ENCODE measurements at regions not wholly inside any gene's neighbourhood (a gene's known extent, or its start where the extent isn't known, plus 50 kb on each side); places are given as distances from the start of the nearest gene placed in this dataset.

DNA sequence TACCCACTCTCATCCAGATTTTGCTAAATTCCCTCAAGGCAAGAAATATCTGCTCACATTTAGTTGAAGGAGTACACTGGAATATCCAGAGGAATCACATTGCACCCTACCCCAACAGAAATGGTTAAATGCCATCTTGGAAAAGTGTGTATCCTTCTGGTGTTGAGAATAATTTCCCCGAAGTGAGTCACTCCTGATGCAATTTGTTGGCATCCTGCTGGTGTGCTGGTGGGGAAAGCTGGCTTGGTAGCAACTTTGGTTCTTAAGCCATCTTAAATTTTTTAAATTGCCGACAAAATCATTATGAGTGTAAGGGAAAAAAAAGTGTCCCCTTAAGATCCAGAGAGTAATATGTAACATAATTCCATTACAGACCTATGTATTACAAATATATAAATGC is 337.3 kb upstream of the DACH1 start (continued):
- TF ChIP-seq, protein P1, sequence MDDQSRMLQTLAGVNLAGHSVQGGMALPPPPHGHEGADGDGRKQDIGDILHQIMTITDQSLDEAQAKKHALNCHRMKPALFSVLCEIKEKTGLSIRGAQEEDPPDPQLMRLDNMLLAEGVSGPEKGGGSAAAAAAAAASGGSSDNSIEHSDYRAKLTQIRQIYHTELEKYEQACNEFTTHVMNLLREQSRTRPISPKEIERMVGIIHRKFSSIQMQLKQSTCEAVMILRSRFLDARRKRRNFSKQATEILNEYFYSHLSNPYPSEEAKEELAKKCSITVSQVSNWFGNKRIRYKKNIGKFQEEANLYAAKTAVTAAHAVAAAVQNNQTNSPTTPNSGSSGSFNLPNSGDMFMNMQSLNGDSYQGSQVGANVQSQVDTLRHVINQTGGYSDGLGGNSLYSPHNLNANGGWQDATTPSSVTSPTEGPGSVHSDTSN (IDR thresholded peaks at IDR 0.05; ENCODE audit: insufficient replicate concordance, low read depth, low read length) = no peak
- TF ChIP-seq STAT1 (conservative IDR thresholded peaks at IDR 0.05) (no peak), CHD4 (IDR thresholded peaks at IDR 0.05) (no peak), CHD1 (IDR thresholded peaks at IDR 0.05; ENCODE audit: low read depth, low read length) (no peak), ZZZ3 (IDR thresholded peaks at IDR 0.05; ENCODE audit: control insufficient read depth, insufficient read length, low read depth) (no peak), MEF2B (IDR thresholded peaks at IDR 0.05; ENCODE audit: partially characterized antibody, poor library complexity, severe bottlenecking) (no peak), CBX3 (IDR thresholded peaks at IDR 0.05; ENCODE audit: borderline replicate concordance, low read depth) (no peak), SIX5 (IDR thresholded peaks at IDR 0.05; ENCODE audit: low read depth, low read length, severe bottlenecking) (no peak)
- TF ChIP-seq, protein P2, sequence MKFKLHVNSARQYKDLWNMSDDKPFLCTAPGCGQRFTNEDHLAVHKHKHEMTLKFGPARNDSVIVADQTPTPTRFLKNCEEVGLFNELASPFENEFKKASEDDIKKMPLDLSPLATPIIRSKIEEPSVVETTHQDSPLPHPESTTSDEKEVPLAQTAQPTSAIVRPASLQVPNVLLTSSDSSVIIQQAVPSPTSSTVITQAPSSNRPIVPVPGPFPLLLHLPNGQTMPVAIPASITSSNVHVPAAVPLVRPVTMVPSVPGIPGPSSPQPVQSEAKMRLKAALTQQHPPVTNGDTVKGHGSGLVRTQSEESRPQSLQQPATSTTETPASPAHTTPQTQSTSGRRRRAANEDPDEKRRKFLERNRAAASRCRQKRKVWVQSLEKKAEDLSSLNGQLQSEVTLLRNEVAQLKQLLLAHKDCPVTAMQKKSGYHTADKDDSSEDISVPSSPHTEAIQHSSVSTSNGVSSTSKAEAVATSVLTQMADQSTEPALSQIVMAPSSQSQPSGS (IDR thresholded peaks at IDR 0.05; ENCODE audit: low read length) = no peak
- TF ChIP-seq, protein P3, sequence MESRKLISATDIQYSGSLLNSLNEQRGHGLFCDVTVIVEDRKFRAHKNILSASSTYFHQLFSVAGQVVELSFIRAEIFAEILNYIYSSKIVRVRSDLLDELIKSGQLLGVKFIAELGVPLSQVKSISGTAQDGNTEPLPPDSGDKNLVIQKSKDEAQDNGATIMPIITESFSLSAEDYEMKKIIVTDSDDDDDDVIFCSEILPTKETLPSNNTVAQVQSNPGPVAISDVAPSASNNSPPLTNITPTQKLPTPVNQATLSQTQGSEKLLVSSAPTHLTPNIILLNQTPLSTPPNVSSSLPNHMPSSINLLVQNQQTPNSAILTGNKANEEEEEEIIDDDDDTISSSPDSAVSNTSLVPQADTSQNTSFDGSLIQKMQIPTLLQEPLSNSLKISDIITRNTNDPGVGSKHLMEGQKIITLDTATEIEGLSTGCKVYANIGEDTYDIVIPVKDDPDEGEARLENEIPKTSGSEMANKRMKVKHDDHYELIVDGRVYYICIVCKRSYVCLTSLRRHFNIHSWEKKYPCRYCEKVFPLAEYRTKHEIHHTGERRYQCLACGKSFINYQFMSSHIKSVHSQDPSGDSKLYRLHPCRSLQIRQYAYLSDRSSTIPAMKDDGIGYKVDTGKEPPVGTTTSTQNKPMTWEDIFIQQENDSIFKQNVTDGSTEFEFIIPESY (IDR thresholded peaks at IDR 0.05) = no peak

DNA sequence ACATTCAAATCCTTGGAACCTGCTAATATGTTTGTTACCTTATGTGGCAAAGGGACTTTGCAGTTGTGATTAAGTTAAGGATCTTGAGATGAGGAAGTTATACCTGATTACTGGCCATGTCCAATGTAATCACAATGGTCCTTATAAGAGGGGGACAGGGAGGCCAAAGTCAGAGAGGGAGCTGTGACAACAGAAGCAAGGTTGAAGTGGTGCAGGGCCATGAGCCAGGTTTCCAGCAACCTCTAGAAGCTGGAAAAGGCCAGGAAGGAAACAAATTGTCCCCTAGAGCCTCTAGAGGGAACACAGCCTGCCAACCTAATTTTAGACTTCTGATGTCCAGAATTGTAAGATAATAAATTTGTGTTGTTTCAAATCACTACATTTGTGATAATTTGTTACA is 334.7 kb upstream of the DACH1 start:
- BruUV-seq (replicated peaks) = no TSS peak
- H3K27me3 ChIP-seq (replicated peaks in 1 of 2; ENCODE audit: control insufficient read depth in 2 of 2, insufficient read depth in 2 of 2, low read length in 1 of 2) = no peaks in the 10 kb centered on the region
- DNase-seq (ENCODE audit: low read depth, low spot score) = no peak
- H3K79me2 ChIP-seq (ENCODE audit: control insufficient read depth, insufficient read depth, low read length) = no peaks in the 10 kb centered on the region
- no peak overlapping the region for H3K4me3 ChIP-seq
- H2AFZ ChIP-seq (ENCODE audit: control insufficient read depth, low read depth, low read length) = no peak overlapping the region
- H3K4me2 ChIP-seq (ENCODE audit: control insufficient read depth, insufficient read depth) = no peak overlapping the region
- no peak for FAIRE-seq
- H3K36me3 ChIP-seq (ENCODE audit: control insufficient read depth in 2 of 2, insufficient read depth in 2 of 2, low read length in 1 of 2) = no peaks in the 10 kb centered on the region
- ATAC-seq = no peak
- ChIA-PET RAD21 (ENCODE audit: unreplicated experiment) (no interaction called here), CTCF (no interaction called here), SMC1A (ENCODE audit: uncharacterized antibody, unreplicated experiment) (no interaction called here), POLR2A (no interaction called here)
- no peaks in the 10 kb centered on the region for H3K4me1 ChIP-seq (ENCODE audit: control insufficient read depth, insufficient read depth, low read length)
- intact Hi-C loops (cut with micrococcal nuclease; ENCODE audit: unreplicated experiment) (no loop called here), in situ Hi-C loops (cut with MboI) (no loop called here)
- no peaks in the 10 kb centered on the region for H3K9me3 ChIP-seq (replicated peaks; ENCODE audit: control insufficient read depth, insufficient read depth, low read length)
- no peak overlapping the region for H3K27ac ChIP-seq (ENCODE audit: control insufficient read depth, insufficient read depth)
- H3K9ac ChIP-seq (ENCODE audit: control insufficient read depth, insufficient read depth, low read length) = no peak overlapping the region
- no peaks in the 10 kb centered on the region for H4K20me1 ChIP-seq (ENCODE audit: control insufficient read depth, insufficient read depth)
- no peak for TF ChIP-seq POLR2AphosphoS2 (IDR thresholded peaks at IDR 0.05; ENCODE audit: low read depth, low read length)
- no peak for TF ChIP-seq NFYB (IDR thresholded peaks at IDR 0.05; ENCODE audit: insufficient read depth, low read depth, low read length)
- no peak for TF ChIP-seq SREBF1 (IDR thresholded peaks at IDR 0.05; ENCODE audit: low read length)
- no peak for TF ChIP-seq EED (IDR thresholded peaks at IDR 0.05; ENCODE audit: low read depth)
- TF ChIP-seq, protein P4, sequence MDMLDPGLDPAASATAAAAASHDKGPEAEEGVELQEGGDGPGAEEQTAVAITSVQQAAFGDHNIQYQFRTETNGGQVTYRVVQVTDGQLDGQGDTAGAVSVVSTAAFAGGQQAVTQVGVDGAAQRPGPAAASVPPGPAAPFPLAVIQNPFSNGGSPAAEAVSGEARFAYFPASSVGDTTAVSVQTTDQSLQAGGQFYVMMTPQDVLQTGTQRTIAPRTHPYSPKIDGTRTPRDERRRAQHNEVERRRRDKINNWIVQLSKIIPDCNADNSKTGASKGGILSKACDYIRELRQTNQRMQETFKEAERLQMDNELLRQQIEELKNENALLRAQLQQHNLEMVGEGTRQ (IDR thresholded peaks at IDR 0.05; ENCODE audit: borderline replicate concordance, low read depth, low read length) = no peak
- TF ChIP-seq, protein P5, sequence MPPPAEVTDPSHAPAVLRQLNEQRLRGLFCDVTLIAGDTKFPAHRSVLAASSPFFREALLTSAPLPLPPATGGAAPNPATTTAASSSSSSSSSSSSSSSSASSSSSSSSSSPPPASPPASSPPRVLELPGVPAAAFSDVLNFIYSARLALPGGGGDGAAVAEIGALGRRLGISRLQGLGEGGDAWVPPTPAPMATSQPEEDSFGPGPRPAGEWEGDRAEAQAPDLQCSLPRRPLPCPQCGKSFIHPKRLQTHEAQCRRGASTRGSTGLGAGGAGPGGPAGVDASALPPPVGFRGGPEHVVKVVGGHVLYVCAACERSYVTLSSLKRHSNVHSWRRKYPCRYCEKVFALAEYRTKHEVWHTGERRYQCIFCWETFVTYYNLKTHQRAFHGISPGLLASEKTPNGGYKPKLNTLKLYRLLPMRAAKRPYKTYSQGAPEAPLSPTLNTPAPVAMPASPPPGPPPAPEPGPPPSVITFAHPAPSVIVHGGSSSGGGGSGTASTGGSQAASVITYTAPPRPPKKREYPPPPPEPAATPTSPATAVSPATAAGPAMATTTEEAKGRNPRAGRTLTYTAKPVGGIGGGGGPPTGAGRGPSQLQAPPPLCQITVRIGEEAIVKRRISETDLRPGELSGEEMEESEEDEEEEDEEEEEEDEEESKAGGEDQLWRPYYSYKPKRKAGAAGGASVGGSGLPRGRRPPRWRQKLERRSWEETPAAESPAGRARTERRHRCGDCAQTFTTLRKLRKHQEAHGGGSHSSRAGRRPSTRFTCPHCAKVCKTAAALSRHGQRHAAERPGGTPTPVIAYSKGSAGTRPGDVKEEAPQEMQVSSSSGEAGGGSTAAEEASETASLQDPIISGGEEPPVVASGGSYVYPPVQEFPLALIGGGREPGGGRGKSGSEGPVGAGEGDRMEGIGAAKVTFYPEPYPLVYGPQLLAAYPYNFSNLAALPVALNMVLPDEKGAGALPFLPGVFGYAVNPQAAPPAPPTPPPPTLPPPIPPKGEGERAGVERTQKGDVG (CRISPR knock-in tag; IDR thresholded peaks at IDR 0.05) = no peak
- no peak for TF ChIP-seq NRF1 (conservative IDR thresholded peaks at IDR 0.05; ENCODE audit: low read depth, low read length)
